KOPT-K1 (cell line): ENCODE measurements at regions not wholly inside any gene's neighbourhood (a gene's known extent, or its start where the extent isn't known, plus 50 kb on each side); places are given as distances from the start of the nearest gene placed in this dataset.

Experiments used
- H3K27ac ChIP-seq: fragments of 200-600 bp; sonication (generic); 2 replicates; pipeline ENCODE4 v1.5.1; 2016; ENCODE audit warnings: antibody characterized with exemption, mild to moderate bottlenecking, low read depth, low read length; ENCODE audit not compliant: poor library complexity, severe bottlenecking
- H3K36me3 ChIP-seq: fragments of 200-600 bp; sonication (generic); 2 replicates; pipeline ENCODE4 v1.5.1; 2017; ENCODE audit warnings: antibody characterized with exemption, mild to moderate bottlenecking, low read length, moderate library complexity; ENCODE audit not compliant: insufficient read depth
- H3K9me3 ChIP-seq: fragments of 200-600 bp; sonication (generic); 2 replicates; pipeline ENCODE4 v1.5.1; 2017; ENCODE audit warnings: antibody characterized with exemption, low read length, mild to moderate bottlenecking; ENCODE audit not compliant: insufficient read depth, poor library complexity, severe bottlenecking

DNA sequence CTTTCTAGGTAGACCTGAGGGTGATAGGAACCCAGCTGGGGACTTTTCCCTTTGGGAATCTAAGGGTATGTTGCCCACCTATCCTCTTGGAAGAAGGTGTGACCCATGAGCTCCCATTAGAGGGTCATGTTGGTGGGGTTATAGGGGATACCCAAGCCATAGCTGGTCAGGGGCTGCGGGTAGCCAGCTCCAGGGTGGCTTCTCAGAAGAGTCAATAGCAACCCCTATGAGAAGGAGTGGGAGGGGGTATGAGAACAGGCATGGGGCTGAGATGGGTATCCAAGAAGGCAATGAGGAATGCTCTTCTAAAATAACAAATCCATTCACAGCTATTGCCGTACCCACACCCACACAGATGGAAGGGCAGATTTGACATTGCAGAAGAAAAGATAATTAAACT, 217.8 kb downstream of the UACA start:
- H3K27ac ChIP-seq: no peak overlapping the region
- H3K9me3 ChIP-seq: no peaks in the 10 kb centered on the region
- H3K36me3 ChIP-seq: no peaks in the 10 kb centered on the region

DNA sequence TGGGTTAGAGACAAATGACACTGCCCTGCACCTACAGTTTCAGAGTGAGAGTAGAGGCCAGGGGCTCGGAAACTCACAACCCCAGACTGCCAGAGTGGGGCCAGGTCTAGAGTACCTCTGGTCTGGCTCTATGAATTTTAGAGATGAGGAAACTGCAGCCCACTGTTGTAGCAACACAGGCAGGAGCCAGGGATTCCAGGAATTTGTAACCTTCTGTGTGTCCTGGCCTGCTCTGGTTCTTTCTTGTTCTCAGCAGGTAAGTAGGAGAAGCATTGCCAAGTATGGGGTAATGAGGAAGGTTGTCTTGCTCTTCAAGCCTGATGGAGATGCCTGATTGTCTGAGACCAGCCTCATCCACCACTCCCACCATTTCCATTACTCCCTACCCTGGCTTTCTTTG, 221.8 kb downstream of the UACA start:
- H3K27ac ChIP-seq: no peak overlapping the region
- no peaks in the 10 kb centered on the region for H3K9me3 ChIP-seq
- H3K36me3 ChIP-seq: no peaks in the 10 kb centered on the region

DNA sequence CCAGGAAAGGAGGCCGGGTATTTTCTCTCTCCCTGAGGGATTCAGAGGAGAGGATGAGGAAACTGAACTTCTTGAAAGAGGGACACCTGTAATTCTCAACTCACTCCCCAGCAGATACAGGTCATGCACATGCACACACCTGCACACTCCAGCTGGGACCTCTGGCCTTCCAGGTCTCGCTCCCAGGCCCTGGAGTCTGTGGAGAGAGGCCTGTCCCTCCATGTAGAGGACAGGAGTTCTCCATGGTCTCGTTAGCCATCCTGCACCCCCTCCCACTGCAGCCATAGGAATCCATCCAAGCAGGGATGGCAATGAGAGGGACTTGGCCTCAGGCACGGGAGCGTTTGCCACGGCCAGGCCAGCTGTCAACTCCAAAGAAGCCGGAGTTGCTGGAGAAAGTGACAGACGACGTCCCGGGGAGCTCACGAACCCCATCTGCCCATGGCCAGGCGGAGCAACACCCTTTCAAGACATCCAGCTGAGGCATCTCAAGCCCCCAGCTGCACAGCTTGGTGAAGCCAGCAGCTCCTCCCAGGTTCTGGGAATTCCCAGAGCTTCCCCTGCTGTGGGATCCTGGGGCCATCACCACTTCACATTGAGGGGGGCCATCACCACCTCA, 223.3 kb downstream of the UACA start:
- no peaks in the 10 kb centered on the region for H3K36me3 ChIP-seq
- H3K27ac ChIP-seq: no peak overlapping the region
- no peaks in the 10 kb centered on the region for H3K9me3 ChIP-seq

DNA sequence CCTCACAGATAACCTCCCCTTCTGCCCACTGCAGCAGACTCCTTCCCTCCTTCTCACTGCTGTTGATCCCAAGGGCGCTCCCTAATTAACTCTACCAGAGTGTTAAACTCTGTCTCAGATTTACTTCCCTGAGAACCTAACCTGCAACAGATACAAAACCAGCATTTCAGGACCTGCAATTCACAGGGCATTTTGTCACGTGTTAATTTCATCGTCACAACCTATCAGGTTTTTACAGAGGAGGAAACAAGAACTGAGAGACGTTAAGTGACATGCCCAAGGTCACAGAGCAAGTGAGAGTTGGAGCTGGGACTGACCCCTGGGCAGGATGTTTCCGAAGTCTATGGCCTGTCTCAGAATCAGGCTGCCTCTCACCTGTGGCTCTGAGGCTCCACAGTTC, 223.9 kb downstream of the UACA start:
- H3K27ac ChIP-seq: no peak overlapping the region
- no peaks in the 10 kb centered on the region for H3K36me3 ChIP-seq
- no peaks in the 10 kb centered on the region for H3K9me3 ChIP-seq

DNA sequence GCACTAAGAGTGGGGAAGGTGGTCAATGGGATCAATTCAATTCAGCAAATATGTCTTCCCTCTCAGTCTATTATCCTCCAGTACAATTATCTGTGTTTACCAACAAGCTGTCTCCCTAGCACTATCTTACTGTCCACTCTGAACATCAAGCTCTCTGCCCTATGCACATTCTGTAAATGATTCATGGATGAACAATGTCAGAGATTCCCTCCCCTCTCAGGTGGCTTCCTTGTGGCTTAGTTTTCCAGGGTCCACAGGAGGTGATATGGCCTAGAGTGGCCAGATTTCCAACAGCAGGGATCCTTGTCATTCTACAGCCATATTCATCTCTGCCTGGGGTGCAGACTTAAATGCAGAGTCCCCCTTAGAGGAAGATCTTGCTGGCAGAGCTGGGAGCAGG, 225.1 kb downstream of the UACA start:
- Histone ChIP-seq H3K27ac (no peak overlapping the region), H3K9me3 (no peaks in the 10 kb centered on the region), H3K36me3 (no peaks in the 10 kb centered on the region)

DNA sequence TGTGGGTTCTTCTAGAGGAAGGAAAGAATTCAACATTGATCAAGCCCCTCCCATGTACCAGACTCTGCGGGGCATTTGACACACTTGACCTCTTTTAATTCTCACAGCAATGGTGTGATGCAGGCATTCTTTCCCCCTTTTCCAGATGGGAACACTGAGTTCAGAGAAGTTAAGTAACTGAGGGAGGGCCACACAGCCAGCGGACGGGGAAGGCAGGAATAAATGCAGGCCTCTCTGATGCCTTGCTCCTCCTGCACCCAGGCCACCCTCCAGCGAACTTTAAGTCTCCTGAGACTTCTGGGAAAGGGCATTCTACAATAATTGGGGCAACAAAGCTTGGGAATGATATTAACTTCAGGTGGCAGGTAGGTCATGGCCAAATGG, 227.4 kb downstream of the UACA start:
- H3K36me3 ChIP-seq: no peaks in the 10 kb centered on the region
- H3K9me3 ChIP-seq: no peaks in the 10 kb centered on the region
- H3K27ac ChIP-seq: peak overlapping the region; percentile 95

DNA sequence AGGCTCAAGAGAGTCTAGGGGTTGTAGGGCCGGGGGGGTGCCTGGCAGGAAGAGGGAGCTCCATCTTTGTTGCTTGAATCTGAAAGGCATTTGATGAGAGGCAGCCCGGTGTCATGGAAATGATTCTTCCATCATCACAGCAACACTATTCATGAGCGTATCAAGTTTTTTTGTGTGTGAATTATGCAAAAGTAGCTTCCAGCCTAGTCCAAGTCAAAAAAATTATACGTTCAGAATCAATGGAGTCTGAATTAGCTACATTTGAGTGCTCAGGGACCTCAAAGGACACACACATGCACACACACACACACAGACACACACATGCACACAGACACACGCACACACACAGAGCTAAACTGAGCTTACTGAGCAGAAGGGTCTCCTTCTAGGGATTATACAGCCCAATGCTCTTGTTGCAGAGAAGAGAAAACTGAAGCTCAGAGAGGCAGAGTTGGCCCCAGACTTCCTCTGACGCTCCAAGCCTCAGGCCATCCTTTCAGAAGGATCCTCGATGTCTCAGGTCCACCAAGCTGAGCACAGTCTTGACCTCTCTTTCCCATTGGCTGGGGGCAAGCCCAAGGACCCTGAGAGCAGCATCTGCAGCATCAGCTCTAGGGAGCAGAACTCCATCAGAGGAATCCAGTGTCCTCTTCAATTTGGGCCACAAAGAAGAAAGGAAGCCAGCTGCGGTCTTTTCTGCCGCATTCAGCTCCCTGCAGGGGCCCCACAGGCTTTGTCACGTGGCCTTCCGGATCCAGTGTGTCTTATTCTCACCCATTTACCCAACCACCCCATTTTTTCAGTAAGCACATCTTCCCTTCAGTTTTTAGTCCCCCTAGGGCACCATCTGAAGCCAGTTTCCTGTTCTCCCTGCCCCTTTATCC, 228.0 kb downstream of the UACA start:
- H3K27ac ChIP-seq: peak overlapping the region; percentile 95
- H3K36me3 ChIP-seq: no peaks in the 10 kb centered on the region
- no peaks in the 10 kb centered on the region for H3K9me3 ChIP-seq

DNA sequence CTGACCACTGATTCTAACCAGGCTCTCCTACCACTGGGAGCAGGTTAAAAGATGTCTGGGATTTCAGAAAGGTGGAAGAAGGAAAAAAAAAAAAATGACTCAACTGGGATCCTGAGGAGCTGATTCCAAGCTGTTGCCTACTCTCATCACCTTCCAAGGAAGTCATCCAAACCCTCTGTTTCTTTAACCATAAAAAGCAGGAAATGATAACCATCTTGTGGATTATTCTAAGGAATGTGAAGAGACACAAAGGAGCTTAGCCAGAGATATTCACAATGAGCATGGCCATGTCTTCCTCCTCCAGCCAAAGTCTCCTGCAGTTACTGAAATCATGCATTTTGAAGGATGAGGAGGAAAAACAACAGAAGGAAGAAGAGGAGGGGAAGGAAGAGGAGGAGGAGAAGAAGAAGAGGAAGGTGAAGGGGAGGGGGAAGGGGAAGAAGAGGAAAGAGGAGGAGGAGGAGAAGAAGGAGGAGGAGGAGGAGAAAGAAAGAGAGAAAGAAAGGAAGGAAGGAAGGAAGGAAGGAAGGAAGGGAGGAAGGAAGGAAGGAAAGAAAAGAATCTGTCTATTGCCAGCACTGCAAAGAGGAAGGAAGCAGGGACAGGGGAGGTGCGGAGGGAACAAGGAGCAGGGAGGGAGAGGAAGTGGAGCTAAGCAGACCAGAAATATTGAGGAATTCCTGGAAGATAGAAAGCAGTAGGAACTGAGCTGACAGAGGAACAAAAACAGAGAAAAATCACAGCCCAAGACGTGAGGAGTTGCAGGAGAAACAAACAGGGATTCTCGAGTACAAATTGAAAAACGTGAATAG, 229.2 kb downstream of the UACA start:
- no peaks in the 10 kb centered on the region for H3K36me3 ChIP-seq
- H3K27ac ChIP-seq: peak overlapping the region; percentile 95
- no peaks in the 10 kb centered on the region for H3K9me3 ChIP-seq

DNA sequence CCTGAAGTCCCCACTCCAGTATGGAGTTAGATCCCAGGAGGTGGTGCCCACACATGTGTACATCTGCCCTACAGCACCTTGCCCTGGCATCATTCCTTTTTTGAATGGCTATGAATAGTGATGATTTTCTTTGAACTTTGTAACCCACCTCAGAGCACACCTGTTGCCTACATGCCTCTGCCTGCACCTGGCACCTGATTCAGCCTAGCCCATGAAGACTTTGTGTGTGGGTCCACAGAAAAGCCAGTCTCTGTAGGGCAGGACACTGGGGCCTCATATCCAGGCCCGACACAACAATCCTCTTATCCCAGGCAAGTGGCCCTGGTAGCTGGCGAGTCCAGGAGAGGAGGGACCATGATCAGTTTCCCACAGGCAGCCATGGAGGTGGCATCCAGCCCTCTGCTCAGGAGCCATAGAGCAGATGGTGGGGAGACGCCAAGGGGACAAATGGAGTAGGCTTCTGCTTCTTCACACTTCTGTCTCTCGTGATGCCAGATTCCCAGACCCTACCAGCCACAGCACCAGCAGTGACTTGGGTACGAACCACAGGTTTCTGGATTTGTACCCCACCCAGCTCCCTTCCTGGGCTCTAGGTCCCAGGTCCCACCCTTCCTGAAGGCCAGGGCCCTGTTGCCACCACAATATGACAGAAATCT, 230.7 kb downstream of the UACA start:
- H3K27ac ChIP-seq: peak overlapping the region; percentile 95
- no peaks in the 10 kb centered on the region for H3K36me3 ChIP-seq
- no peaks in the 10 kb centered on the region for H3K9me3 ChIP-seq

DNA sequence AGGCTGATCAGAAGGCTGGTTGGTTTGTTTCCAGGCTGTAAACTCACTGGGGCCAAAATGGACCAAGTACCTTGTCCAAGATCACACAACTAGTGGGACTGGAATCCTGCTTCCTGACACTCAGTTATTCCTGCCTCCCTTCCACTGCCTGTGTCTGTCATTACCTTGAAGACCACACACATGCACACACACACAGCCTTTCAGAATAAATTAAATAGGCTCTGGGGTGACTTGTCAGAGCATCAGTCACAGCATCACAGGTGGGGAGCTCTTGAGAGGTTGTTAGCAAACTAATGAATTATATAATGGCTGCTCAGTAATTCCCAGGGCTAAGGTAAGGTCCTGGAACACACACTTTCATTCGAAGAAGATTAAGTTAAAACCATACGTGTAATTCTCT, 231.8 kb downstream of the UACA start:
- Histone ChIP-seq H3K27ac (no peak overlapping the region), H3K9me3 (no peaks in the 10 kb centered on the region), H3K36me3 (no peaks in the 10 kb centered on the region)

DNA sequence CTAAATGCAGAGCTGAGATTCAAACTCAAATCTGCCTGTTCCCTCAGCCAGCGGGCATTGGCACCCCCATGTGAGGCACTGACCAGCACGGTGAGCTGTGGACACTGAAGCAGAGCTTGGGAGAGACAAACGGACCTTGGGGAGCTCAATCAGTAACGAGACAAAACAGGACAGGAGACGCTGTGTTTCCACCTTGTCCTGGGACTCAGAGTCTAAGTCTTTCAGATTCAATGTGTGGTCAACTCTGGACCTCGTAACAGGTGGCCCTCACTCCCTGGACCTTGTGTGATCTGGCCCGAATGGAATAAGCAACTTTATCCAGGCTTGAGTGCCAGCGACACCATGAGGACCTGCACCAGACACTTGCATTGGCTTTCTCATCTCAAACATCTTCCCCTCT, 232.5 kb downstream of the UACA start:
- Histone ChIP-seq H3K27ac (no peak overlapping the region), H3K9me3 (no peaks in the 10 kb centered on the region), H3K36me3 (no peaks in the 10 kb centered on the region)

DNA sequence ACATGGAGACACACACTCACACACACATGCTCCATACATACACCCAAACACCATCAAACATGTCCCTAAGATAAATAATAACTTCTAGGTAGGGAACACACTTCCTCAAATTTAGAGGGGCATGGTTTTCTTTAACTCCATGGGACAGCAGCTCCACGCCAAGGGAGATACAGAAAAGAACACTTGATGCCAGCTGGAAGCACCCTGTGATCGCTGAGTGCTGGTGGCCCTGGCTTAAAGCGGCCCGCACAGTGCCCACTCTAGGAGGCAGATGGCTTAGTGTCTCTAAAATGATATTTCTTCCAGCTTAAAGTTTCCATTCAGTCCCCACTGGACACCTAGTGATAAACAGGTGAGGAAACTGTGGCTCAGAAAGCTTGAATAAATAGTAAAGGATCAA, 232.9 kb downstream of the UACA start:
- H3K27ac ChIP-seq: peak overlapping the region; percentile 76
- no peaks in the 10 kb centered on the region for H3K36me3 ChIP-seq
- no peaks in the 10 kb centered on the region for H3K9me3 ChIP-seq

DNA sequence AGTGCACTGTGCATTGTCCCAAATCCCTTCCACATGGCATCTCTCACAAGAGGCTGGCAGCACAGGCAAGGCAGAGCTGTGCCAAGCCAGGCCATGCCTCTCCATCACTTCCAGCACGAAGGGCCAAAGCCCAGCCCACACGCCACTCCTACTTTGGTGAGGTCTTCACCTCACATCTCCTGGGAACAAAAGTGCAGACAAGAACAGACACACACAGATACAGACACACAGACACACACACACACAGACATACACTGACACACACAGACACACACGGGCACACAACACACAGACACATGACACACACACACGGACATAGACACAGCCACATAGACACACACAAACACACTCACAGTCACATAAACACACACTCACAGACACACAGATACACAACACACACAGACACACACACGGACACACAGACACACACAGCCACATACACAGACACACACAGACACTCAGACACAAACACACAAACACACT, 233.3 kb downstream of the UACA start:
- Histone ChIP-seq H3K27ac (peak overlapping the region; percentile 76), H3K36me3 (no peaks in the 10 kb centered on the region), H3K9me3 (no peaks in the 10 kb centered on the region)

DNA sequence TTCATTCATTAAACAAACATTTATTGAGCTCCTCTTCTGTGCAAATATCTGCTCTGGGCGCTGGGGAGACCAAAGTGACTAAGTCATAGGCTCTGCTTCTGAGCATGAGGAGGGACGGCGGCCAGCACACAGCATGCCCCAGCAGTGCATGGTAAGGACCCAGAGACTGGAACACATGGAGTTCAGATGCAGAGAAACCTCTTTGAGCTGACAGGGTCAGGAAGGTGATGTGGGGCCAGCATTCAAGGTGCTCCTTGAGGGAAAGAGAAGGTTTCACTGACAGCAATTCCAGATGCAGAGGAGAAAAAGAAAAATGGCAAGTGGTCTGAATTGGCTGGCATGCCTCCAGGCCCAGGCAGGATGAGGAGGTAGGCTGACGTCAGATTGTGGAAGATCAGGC, 234.5 kb downstream of the UACA start:
- Histone ChIP-seq H3K36me3 (no peaks in the 10 kb centered on the region), H3K27ac (peak overlapping the region; percentile 76), H3K9me3 (no peaks in the 10 kb centered on the region)

DNA sequence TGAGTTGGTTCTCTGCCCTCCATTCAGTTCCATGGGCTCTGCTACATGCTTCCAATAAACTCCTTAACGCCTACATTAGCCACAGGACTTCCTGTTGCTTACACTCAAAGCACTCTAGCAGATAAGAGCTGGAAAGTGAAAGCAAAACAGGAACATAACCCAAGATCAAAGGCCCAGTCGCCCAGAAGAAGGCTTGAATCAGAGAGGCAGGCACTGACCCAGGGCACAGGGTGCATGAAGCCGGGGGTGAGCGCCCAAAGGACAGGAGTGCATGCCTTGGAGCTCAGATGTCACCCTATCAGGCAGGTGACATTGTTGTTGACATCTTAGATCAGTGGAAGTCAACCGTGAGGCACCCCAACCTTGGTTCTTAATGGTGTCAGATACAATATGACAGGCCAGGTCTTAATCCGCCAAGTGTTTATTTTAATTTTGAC, 235.1 kb downstream of the UACA start:
- Histone ChIP-seq H3K27ac (peak overlapping the region; percentile 76), H3K36me3 (no peaks in the 10 kb centered on the region), H3K9me3 (no peaks in the 10 kb centered on the region)
